ENCODE measurements at regions not wholly inside any gene's neighbourhood (a gene's known extent, or its start where the extent isn't known, plus 50 kb on each side); places are given as distances from the start of the nearest gene placed in this dataset.
"Not testable (repeated sequence)": the region's sequence is repeated elsewhere in the genome, so short reads cannot be mapped to it uniquely, and the experiment has no call there.

DNA sequence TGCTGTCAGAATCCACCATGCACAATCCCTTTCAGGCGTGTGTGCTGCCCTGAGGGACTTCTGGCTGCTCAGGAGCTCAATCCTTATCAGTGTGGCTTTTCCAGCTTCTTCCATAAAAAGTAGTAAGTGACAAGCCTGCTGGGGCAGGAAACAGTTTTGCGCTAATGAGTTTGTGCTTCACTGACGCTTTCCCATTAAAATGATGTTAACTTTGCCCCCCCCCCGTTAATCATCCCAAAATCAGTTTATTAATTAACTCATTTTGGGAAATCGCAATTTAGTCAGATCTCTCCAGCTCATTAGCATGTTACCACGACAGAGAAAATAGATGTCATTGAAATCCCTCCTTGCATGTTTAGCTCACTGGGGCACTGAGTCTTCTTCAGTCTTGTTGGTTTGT, 186.5 kb upstream of the TENM4 start:
- Histone ChIP-seq H3K9me3 (ENCODE audit: low read length) (no peaks in the 10 kb centered on the region), H3K9ac (ENCODE audit: low read length) (no peak overlapping the region), H3K4me3 (ENCODE audit: low read depth in 1 of 2, low read length in 2 of 2) (no peak overlapping the region), H3K27me3 (ENCODE audit: control insufficient read depth in 1 of 2, insufficient read depth in 2 of 2, low read length in 2 of 2) (no peaks in the 10 kb centered on the region), H3K4me1 (ENCODE audit: insufficient read depth, low read length) (no peaks in the 10 kb centered on the region), H3K36me3 (ENCODE audit: insufficient read depth, low read length) (no peaks in the 10 kb centered on the region), H3K27ac (ENCODE audit: low read depth, low read length) (no peak overlapping the region)

DNA sequence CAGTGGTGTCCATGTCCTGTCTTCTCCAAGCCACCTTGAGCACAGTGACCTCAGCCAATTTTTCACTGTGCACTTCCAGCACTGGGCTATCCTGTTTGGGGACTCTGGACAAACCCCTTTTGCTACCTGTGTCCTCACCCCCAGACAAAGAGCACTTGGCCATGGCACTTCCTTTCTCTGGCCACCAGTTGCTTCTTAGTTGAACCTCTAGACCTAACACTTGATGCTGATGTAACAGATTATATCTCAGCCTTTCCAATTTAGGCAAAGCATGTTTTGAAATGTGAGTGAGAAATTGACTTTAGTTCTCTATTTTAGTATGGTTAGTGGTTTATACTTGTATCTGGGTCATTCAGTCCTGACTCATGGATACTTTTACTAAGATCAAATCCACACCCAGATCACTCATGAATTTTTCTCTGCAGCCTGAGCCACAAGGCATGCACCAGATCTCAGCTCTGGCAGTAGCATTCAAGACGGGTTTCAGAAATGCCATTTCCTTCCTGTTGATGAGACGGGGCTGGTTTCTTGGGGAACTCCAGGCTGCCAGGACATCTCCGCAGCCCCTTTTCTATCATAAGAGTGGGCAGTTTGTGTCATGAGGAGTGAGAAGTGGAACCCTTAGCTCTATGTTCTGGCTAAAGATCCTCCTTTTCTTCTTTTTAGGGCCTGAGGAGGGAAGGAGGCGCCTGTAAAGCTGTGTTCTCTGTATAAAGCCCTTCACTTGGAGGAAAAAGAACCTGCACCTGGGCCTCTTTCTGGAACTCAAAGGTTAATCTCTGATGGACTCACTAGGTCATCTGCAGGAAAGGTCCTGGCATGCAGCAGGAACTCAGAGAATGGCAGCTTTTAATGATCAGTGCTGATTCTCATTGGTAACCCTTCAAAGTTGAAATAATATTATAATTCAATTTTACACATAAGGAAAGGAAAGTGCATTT, 185.6 kb upstream of the TENM4 start:
- Histone ChIP-seq H3K27ac (ENCODE audit: low read depth, low read length) (no peak overlapping the region), H3K36me3 (ENCODE audit: insufficient read depth, low read length) (no peaks in the 10 kb centered on the region), H3K4me3 (ENCODE audit: low read depth in 1 of 2, low read length in 2 of 2) (no peak overlapping the region), H3K9me3 (ENCODE audit: low read length) (no peaks in the 10 kb centered on the region), H3K27me3 (ENCODE audit: control insufficient read depth in 1 of 2, insufficient read depth in 2 of 2, low read length in 2 of 2) (no peaks in the 10 kb centered on the region), H3K9ac (ENCODE audit: low read length) (no peak overlapping the region), H3K4me1 (ENCODE audit: insufficient read depth, low read length) (no peaks in the 10 kb centered on the region)

DNA sequence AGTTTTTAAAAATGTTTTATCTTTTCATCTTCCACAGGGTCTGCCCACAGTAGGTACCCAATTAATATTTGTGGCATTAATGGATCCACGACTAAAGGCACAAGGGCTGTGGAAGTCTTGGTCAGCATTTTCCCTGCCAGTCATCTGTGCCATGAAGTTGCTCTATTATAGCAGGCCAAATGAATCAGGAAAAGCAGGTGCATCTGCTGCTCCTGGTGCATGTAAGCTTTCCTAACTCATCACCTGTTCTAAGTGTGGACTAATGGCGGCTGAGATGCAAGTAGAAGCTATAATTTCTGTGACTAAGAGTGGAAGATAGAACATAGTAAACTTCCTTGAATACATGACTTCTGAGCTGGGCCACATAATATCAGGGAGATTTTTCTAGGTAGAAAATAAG, 182.5 kb upstream of the TENM4 start:
- H3K9me3 ChIP-seq (ENCODE audit: low read length) = no peaks in the 10 kb centered on the region
- no peak overlapping the region for H3K4me3 ChIP-seq (ENCODE audit: low read depth in 1 of 2, low read length in 2 of 2)
- H3K9ac ChIP-seq (ENCODE audit: low read length) = no peak overlapping the region
- H3K4me1 ChIP-seq (ENCODE audit: insufficient read depth, low read length) = no peaks in the 10 kb centered on the region
- no peaks in the 10 kb centered on the region for H3K36me3 ChIP-seq (ENCODE audit: insufficient read depth, low read length)
- no peak overlapping the region for H3K27ac ChIP-seq (ENCODE audit: low read depth, low read length)
- no peaks in the 10 kb centered on the region for H3K27me3 ChIP-seq (ENCODE audit: control insufficient read depth in 1 of 2, insufficient read depth in 2 of 2, low read length in 2 of 2)

DNA sequence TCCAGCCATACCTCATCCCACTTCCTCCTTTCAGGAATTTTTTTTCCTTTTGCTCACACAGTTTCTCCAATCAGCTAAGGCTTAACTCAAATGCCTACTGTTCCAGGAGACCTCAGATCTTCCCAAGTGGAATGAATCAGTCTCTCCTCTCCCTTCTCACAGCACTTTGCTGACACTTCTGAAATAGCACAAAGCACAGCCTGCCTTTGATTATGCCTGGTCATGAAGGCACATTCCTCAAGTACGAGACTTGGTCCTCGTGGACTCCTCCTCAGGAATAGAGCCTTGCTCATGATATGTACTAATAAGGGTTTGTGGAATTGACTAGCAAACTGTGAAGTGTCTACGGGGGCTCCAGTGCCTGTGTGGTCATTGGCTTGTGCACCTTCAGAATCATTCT, 176.7 kb upstream of the TENM4 start:
- H3K4me3 ChIP-seq (ENCODE audit: low read depth in 1 of 2, low read length in 2 of 2) = no peak overlapping the region
- H3K27me3 ChIP-seq (ENCODE audit: control insufficient read depth in 1 of 2, insufficient read depth in 2 of 2, low read length in 2 of 2) = no peaks in the 10 kb centered on the region
- H3K36me3 ChIP-seq (ENCODE audit: insufficient read depth, low read length) = no peaks in the 10 kb centered on the region
- no peak overlapping the region for H3K9ac ChIP-seq (ENCODE audit: low read length)
- H3K4me1 ChIP-seq (ENCODE audit: insufficient read depth, low read length) = no peaks in the 10 kb centered on the region
- no peaks in the 10 kb centered on the region for H3K9me3 ChIP-seq (ENCODE audit: low read length)
- no peak overlapping the region for H3K27ac ChIP-seq (ENCODE audit: low read depth, low read length)

DNA sequence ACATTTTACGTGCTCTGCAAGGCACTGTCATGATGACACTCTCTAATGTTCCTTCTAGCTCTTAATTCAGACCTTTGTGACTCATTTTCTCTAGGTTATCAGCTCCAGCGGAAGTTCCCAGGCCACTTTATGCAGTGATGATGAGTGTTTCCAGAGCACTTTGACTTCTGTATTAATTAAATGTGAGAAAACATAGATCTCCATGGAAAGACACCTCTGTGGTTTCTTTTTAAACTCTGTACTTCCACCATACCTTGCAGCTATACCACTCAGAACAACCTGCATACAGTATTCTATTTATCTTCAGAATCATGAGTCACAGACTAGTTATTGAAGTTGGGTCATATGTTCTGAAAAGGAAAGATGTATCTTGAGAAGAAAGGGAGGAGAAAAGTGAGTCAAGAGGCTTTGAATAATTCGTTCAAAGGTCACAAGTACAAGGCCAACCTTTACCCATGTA, 175.6 kb upstream of the TENM4 start:
- H3K9ac ChIP-seq (ENCODE audit: low read length) = no peak overlapping the region
- no peaks in the 10 kb centered on the region for H3K36me3 ChIP-seq (ENCODE audit: insufficient read depth, low read length)
- no peaks in the 10 kb centered on the region for H3K4me1 ChIP-seq (ENCODE audit: insufficient read depth, low read length)
- H3K27me3 ChIP-seq (ENCODE audit: control insufficient read depth in 1 of 2, insufficient read depth in 2 of 2, low read length in 2 of 2) = no peaks in the 10 kb centered on the region
- H3K27ac ChIP-seq (ENCODE audit: low read depth, low read length) = no peak overlapping the region
- no peaks in the 10 kb centered on the region for H3K9me3 ChIP-seq (ENCODE audit: low read length)
- no peak overlapping the region for H3K4me3 ChIP-seq (ENCODE audit: low read depth in 1 of 2, low read length in 2 of 2)

DNA sequence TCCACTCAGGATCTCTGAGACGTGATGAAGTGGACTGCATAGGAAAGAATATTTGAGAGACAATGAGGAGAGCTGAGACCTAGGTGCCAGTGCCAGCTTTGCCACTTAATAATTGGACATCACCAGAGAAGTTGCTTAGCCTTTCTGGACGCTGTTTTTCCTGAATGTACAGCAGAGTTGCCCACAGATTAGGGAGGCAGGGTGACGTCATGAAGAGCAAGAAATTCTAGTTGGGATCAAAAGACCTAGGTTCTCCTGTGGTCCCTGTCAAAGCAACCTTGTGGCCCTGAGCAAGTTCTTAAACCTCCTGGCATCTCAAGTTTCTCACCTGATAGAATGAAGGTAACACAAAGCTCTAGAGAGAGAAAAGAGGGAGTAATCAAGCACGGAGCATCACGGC, 174.6 kb upstream of the TENM4 start:
- Histone ChIP-seq H3K9me3 (ENCODE audit: low read length) (no peaks in the 10 kb centered on the region), H3K4me3 (ENCODE audit: low read depth in 1 of 2, low read length in 2 of 2) (no peak overlapping the region), H3K36me3 (ENCODE audit: insufficient read depth, low read length) (no peaks in the 10 kb centered on the region), H3K4me1 (ENCODE audit: insufficient read depth, low read length) (no peaks in the 10 kb centered on the region), H3K9ac (ENCODE audit: low read length) (no peak overlapping the region), H3K27ac (ENCODE audit: low read depth, low read length) (no peak overlapping the region), H3K27me3 (ENCODE audit: control insufficient read depth in 1 of 2, insufficient read depth in 2 of 2, low read length in 2 of 2) (no peaks in the 10 kb centered on the region)

DNA sequence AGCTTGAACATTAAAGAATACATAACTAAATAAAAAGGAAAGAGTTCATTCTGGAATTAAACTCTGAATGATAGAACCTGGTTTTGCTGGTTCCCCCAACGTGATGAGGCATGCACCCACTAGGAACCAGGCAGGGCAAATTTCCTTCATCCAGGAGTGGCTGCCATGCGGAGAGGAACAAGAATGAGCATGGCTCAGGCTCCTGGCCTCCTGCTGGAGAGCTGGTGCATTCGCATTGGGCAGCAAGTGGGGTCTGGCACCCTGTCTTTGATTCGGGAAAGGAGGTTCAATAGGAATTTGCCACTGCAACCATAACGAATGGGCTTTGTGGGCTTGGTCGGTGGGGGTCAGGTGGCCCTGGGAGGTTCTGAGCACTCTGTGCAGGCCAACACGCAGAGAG, 169.8 kb upstream of the TENM4 start:
- no peaks in the 10 kb centered on the region for H3K27me3 ChIP-seq (ENCODE audit: control insufficient read depth in 1 of 2, insufficient read depth in 2 of 2, low read length in 2 of 2)
- H3K27ac ChIP-seq (ENCODE audit: low read depth, low read length) = no peak overlapping the region
- H3K9me3 ChIP-seq (ENCODE audit: low read length) = no peaks in the 10 kb centered on the region
- H3K4me1 ChIP-seq (ENCODE audit: insufficient read depth, low read length) = no peaks in the 10 kb centered on the region
- no peak overlapping the region for H3K4me3 ChIP-seq (ENCODE audit: low read depth in 1 of 2, low read length in 2 of 2)
- H3K9ac ChIP-seq (ENCODE audit: low read length) = no peak overlapping the region
- no peaks in the 10 kb centered on the region for H3K36me3 ChIP-seq (ENCODE audit: insufficient read depth, low read length)

DNA sequence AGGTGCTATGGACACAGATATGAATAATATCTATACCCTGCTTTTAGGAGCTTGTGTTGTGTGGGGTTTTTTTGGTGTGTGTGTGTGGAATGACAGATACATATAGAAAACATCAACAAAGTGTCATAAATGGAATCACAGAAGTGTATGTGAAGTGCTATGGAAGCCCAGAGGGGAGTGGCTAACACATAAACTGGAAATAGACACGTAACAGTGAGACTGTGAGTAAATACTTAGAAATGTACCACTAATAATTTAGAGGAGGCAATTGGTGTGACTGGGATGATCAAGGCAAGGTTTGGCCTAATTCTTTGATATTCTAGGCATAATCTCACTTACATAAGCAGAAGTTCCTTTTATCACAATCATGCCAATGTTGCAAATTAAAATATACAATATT, 169.3 kb upstream of the TENM4 start:
- Histone ChIP-seq H3K9ac (ENCODE audit: low read length) (no peak overlapping the region), H3K36me3 (ENCODE audit: insufficient read depth, low read length) (no peaks in the 10 kb centered on the region), H3K9me3 (ENCODE audit: low read length) (no peaks in the 10 kb centered on the region), H3K27me3 (ENCODE audit: control insufficient read depth in 1 of 2, insufficient read depth in 2 of 2, low read length in 2 of 2) (no peaks in the 10 kb centered on the region), H3K4me3 (ENCODE audit: low read depth in 1 of 2, low read length in 2 of 2) (no peak overlapping the region), H3K27ac (ENCODE audit: low read depth, low read length) (no peak overlapping the region), H3K4me1 (ENCODE audit: insufficient read depth, low read length) (no peaks in the 10 kb centered on the region)

DNA sequence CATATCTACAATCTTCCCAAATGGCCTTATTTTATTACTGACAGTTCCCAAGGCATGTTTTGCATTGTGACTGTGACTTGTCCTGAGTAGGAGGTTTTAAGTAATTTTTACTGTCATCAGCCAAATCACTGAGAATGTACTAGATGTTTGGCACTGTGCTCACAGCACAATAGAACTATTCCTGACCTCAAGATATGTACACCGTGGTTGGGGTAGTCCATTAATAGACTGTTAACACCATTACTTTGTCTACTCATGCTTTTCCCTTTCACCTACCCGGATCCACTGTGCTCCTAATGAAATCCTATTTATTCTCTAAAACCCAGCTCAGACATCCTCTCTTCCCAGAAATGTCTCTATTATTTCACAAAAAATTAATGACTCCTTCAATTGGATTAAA, 168.7 kb upstream of the TENM4 start:
- Histone ChIP-seq H3K9me3 (ENCODE audit: low read length) (no peaks in the 10 kb centered on the region), H3K9ac (ENCODE audit: low read length) (no peak overlapping the region), H3K27ac (ENCODE audit: low read depth, low read length) (no peak overlapping the region), H3K4me3 (ENCODE audit: low read depth in 1 of 2, low read length in 2 of 2) (no peak overlapping the region), H3K27me3 (ENCODE audit: control insufficient read depth in 1 of 2, insufficient read depth in 2 of 2, low read length in 2 of 2) (no peaks in the 10 kb centered on the region), H3K4me1 (ENCODE audit: insufficient read depth, low read length) (no peaks in the 10 kb centered on the region), H3K36me3 (ENCODE audit: insufficient read depth, low read length) (no peaks in the 10 kb centered on the region)

DNA sequence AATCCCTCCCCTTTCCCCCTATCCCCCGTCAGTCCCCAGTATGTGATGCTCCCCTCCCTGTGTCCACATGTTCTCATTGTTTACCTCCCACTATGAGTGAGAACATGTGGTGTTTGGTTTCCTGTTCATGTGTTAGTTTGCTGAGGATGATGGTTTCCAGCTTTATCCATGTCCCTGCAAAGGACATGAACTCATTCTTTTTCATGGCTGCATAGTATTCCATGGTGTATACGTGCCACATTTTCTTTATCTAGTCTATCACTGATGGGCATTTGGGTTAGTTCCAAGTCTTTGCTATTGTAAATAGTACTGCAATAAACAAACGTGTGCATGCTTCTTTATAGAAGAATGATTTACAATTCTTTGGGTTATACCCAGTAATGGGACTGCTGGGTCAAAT, 165.6 kb upstream of the TENM4 start:
- H3K4me1 ChIP-seq (ENCODE audit: insufficient read depth, low read length); H3K4me3 ChIP-seq (ENCODE audit: low read depth in 1 of 2, low read length in 2 of 2); H3K9ac ChIP-seq (ENCODE audit: low read length); H3K36me3 ChIP-seq (ENCODE audit: insufficient read depth, low read length); H3K27me3 ChIP-seq (ENCODE audit: control insufficient read depth in 1 of 2, insufficient read depth in 2 of 2, low read length in 2 of 2); H3K9me3 ChIP-seq (ENCODE audit: low read length); H3K27ac ChIP-seq (ENCODE audit: low read depth, low read length): not testable (repeated sequence)

DNA sequence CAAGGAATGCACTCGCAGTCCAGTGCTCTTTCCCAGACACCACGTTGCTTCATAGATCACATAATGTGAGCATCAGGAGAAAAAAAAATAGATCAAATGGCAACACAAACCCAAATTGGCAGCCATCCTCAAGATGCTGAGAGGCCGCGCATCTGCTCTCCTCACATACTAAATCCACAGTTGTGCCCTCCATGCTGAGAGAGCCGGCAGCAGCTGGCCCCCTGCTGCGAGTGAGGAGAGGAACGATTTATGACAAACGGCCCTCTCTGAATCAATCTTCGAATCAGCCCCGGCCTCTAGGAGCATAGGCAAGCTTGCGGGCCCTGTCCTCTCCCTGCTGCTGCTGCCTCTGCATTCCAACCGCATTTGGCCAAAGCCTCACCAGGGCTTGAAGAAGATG, 159.9 kb upstream of the TENM4 start:
- no peak overlapping the region for H3K27ac ChIP-seq (ENCODE audit: low read depth, low read length)
- H3K4me3 ChIP-seq (ENCODE audit: low read depth in 1 of 2, low read length in 2 of 2) = no peak overlapping the region
- H3K9me3 ChIP-seq (ENCODE audit: low read length) = no peaks in the 10 kb centered on the region
- no peaks in the 10 kb centered on the region for H3K36me3 ChIP-seq (ENCODE audit: insufficient read depth, low read length)
- H3K9ac ChIP-seq (ENCODE audit: low read length) = no peak overlapping the region
- no peaks in the 10 kb centered on the region for H3K4me1 ChIP-seq (ENCODE audit: insufficient read depth, low read length)
- H3K27me3 ChIP-seq (ENCODE audit: control insufficient read depth in 1 of 2, insufficient read depth in 2 of 2, low read length in 2 of 2) = no peaks in the 10 kb centered on the region

DNA sequence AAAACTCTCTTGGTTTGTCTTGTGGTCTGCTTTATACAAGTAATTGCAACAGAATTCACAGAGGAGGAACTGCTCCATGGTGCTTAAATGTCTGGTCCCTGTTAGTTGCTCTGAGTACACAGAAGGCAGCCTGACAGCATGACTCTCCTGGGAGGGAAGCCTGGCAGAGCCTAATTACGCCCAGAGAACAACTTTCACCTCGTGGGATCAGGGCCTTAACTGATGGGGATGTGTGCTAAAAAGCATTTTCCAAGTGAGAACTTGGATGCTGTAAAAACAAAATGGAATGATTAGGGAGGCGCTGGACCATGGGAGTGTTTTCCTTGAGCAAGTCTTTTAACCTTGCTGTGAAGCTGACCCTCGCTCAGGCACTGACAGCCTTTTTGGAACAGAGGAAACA, 154.0 kb upstream of the TENM4 start:
- Histone ChIP-seq H3K27ac (ENCODE audit: low read depth, low read length) (no peak overlapping the region), H3K4me1 (ENCODE audit: insufficient read depth, low read length) (no peaks in the 10 kb centered on the region), H3K36me3 (ENCODE audit: insufficient read depth, low read length) (no peaks in the 10 kb centered on the region), H3K9ac (ENCODE audit: low read length) (no peak overlapping the region), H3K27me3 (ENCODE audit: control insufficient read depth in 1 of 2, insufficient read depth in 2 of 2, low read length in 2 of 2) (no peaks in the 10 kb centered on the region), H3K4me3 (ENCODE audit: low read depth in 1 of 2, low read length in 2 of 2) (no peak overlapping the region), H3K9me3 (ENCODE audit: low read length) (no peaks in the 10 kb centered on the region)

Measured in muscle layer of colon (tissue), 2 donors.